Testis (tissue), 2 donors: ENCODE measurements at regions not wholly inside any gene's neighbourhood (a gene's known extent, or its start where the extent isn't known, plus 50 kb on each side); places are given as distances from the start of the nearest gene placed in this dataset.

ENCODE experiments used
- DNase-seq: peaks from one replicate; pipeline ENCODE4 v3.0.0-alpha.2; 2019
- H3K27ac ChIP-seq, 2 donors: fragments of 200-600 bp; sonication (generic); one replicate each; pipeline ENCODE4 v1.5.1; 2019
- H3K27me3 ChIP-seq: fragments of 200-600 bp; sonication (generic); one replicate; pipeline ENCODE4 v1.5.1; 2019
- H3K36me3 ChIP-seq: fragments of 200-600 bp; sonication (generic); one replicate; pipeline ENCODE4 v1.5.1; 2017; ENCODE audit warnings: low read depth; ENCODE audit errors: missing control alignments
- H3K4me1 ChIP-seq: fragments of 200-600 bp; sonication (generic); one replicate; pipeline ENCODE4 v1.5.1; 2019
- H3K4me3 ChIP-seq, 2 donors: fragments of 200-600 bp; sonication (generic); one replicate each; pipeline ENCODE4 v1.5.1; 2017 to 2019
- H3K9me3 ChIP-seq: fragments of 200-600 bp; sonication (generic); one replicate; pipeline ENCODE4 v1.5.1; 2017
- CTCF ChIP-seq, 3 experiments: fragments of 450-650 bp in 2 of 3; fragments of 200-600 bp in 1 of 3; sonication (generic) in 1 of 3; IDR thresholded peaks; one replicate each; pipeline ENCODE4 v1.5.1; 2016 to 2019; ENCODE audit warnings: antibody characterized with exemption in 3 of 3, mild to moderate bottlenecking in 2 of 3, moderate library complexity in 1 of 3
- POLR2A ChIP-seq: fragments of 450-650 bp; IDR thresholded peaks from one replicate; pipeline ENCODE4 v1.6.1; 2017; ENCODE audit warnings: antibody characterized with exemption, mild to moderate bottlenecking, moderate library complexity
- WGBS, 2 donors: methylation state at CpG; one replicate each; pipeline ENCODE4 v1.1.5; 2018; 5-methylcytosine and 5-hydroxymethylcytosine counted together
- intact Hi-C: fragments of 100-400 bp; cut with DNase I; formaldehyde crosslinking; loops from one replicate; pipeline ENCODE4 v1.15.1; 2023; ENCODE audit warnings: low total_unique reads

- no peak overlapping the region for H3K4me3 ChIP-seq
- no peaks in the 10 kb centered on the region for H3K27me3 ChIP-seq
- H3K9me3 ChIP-seq = no peaks in the 10 kb centered on the region
- H3K36me3 ChIP-seq = no peaks in the 10 kb centered on the region
- intact Hi-C loops = no loop called here
- H3K4me1 ChIP-seq = no peaks in the 10 kb centered on the region
- WGBS, 2 donors = 64 to 73% methylated on average over 2 of the region's 2 CpGs
- TF ChIP-seq CTCF (IDR thresholded peaks at IDR 0.05) (no peak), POLR2A (no peak)
- no peak for DNase-seq
- no peak overlapping the region for H3K27ac ChIP-seq
Measured at GRCh38 chr4:128698386-128698785, 111.1 kb upstream of the JADE1 start.

- no peaks in the 10 kb centered on the region for H3K4me1 ChIP-seq
- no peaks in the 10 kb centered on the region for H3K36me3 ChIP-seq
- H3K27me3 ChIP-seq = no peaks in the 10 kb centered on the region
- H3K4me3 ChIP-seq = no peak overlapping the region
- intact Hi-C loops = no loop called here
- DNase-seq = no peak
- no peak overlapping the region for H3K27ac ChIP-seq
- 81 to 87% methylated on average over 5 of the region's 5 CpGs for WGBS, 2 donors
- no peaks in the 10 kb centered on the region for H3K9me3 ChIP-seq
- TF ChIP-seq CTCF (IDR thresholded peaks at IDR 0.05) = no peak
- no peak for TF ChIP-seq POLR2A
Measured at GRCh38 chr4:128697323-128697722, 112.2 kb upstream of the JADE1 start.

GRCh38 chr4:128690011-128690410 is 119.5 kb upstream of the JADE1 start:
- Histone ChIP-seq H3K36me3 (no peaks in the 10 kb centered on the region), H3K27ac (no peak overlapping the region), H3K4me1 (no peaks in the 10 kb centered on the region), H3K9me3 (no peaks in the 10 kb centered on the region), H3K27me3 (no peaks in the 10 kb centered on the region), H3K4me3 (no peak overlapping the region)
- intact Hi-C loops = no loop called here
- no peak for TF ChIP-seq CTCF (IDR thresholded peaks at IDR 0.05)
- no peak for TF ChIP-seq POLR2A
- WGBS, 2 donors = 89 to 91% methylated on average over 3 of the region's 3 CpGs
- no peak for DNase-seq

- no peak overlapping the region for H3K27ac ChIP-seq
- WGBS, 2 donors = 76 to 82% methylated on average over 3 of the region's 3 CpGs
- no peak for DNase-seq
- H3K36me3 ChIP-seq = no peaks in the 10 kb centered on the region
- intact Hi-C loops = no loop called here
- H3K4me1 ChIP-seq = no peaks in the 10 kb centered on the region
- no peaks in the 10 kb centered on the region for H3K9me3 ChIP-seq
- no peak overlapping the region for H3K4me3 ChIP-seq
- H3K27me3 ChIP-seq = no peaks in the 10 kb centered on the region
- TF ChIP-seq POLR2A (no peak), CTCF (IDR thresholded peaks at IDR 0.05) (no peak)
Measured at GRCh38 chr4:128688846-128689437, 120.6 kb upstream of the JADE1 start.

GRCh38 chr4:128688033-128688721 is 121.3 kb upstream of the JADE1 start:
- no peak overlapping the region for H3K27ac ChIP-seq
- no peaks in the 10 kb centered on the region for H3K36me3 ChIP-seq
- 66 to 71% methylated on average over 3 of the region's 3 CpGs for WGBS, 2 donors
- H3K9me3 ChIP-seq = no peaks in the 10 kb centered on the region
- no peak overlapping the region for H3K4me3 ChIP-seq
- no peak for TF ChIP-seq POLR2A
- TF ChIP-seq CTCF (IDR thresholded peaks at IDR 0.05) = no peak
- H3K4me1 ChIP-seq = no peaks in the 10 kb centered on the region
- H3K27me3 ChIP-seq = no peaks in the 10 kb centered on the region
- intact Hi-C loops = no loop called here
- DNase-seq = no peak
